ENCODE measurements at regions not wholly inside any gene's neighbourhood (a gene's known extent, or its start where the extent isn't known, plus 50 kb on each side); places are given as distances from the start of the nearest gene placed in this dataset.
A peak's percentile ranks its signal among the peaks of the same experiment; 100 is the strongest.

DNA sequence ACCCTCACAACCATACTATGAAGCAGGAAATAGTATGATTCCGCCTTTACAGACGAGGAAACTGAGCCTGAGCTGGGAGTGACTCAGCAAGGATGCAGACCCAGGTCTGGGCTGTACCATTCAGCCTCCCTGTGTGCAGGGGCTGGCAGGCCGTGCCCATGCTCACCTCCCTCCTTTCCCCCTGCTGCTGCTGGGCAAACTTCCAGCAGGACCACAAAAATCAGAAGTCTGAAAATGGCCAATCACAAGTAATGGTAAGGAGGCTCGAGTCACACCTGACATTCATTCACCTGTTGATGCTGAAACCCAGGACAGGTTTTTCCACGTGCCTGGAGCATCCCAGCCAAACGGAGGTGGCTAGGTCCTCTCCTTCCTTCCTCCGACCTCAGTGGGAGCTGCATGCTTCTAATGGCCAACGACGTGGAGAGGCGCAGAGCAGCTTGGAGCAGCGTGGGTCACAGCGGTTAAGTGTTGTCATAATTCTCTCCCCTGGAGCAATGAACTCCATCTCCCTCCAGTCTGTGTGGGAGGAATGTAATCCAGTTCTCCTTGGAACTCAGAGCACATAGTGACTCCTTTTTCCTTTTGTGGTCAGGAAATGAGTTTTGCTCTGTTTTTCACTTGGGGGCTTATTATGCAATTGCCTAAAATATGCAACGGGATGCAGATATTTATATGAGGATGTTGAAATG, 371.7 kb downstream of the BCOR start:
- DNase-seq, result no peak

DNA sequence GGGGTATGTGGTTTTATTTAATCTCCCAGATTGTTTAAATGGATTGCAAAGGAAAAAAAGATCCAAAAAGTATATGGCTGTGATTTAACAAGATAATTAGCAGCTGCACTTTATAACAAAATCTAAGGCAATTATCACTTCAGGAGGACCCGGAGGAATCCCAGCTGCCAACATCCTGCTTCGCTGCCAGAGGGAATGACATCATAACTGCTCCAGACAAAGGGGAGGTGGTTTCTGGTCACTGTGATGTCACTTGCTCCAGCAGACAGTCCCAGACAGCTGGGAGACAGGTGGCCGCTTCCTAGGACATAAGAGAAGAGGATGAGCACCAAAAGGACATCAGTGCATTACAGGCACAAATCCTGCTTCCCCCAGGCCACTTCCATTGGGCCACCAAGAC, 371.0 kb downstream of the BCOR start:
- no peak for DNase-seq

DNA sequence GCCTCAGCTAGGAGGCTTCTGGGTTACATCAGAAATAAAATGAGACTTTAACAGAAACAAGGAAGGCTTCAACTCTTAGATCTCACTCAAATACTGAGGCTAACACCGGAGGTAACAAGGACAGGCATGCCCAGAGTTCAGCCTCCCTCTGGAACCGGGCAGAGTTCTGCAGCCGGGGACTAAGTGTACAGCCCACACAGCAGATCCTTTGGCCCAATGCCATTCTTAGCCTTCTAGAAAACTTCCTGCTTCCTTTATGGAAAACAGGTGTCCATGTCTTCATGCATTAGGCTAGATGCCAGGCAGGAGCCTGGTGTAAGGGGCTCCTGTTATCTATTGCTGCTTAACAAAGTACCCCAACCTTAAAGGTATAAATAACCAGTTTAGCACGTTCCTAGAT, 369.7 kb downstream of the BCOR start:
- DNase-seq, result no peak

- DNase-seq, result no peak
These were observed 368.7 kb downstream of the BCOR start for GRCh38 chrX:39728852-39729598.

- no peak for DNase-seq
These were observed 367.6 kb downstream of the BCOR start for GRCh38 chrX:39729981-39730661.

- peak; percentile 82 for DNase-seq
These were observed 367.0 kb downstream of the BCOR start for GRCh38 chrX:39730662-39731329.

- no peak for DNase-seq
These were observed 366.5 kb downstream of the BCOR start for GRCh38 chrX:39731330-39731667.

- no peak for DNase-seq
These were observed 366.0 kb downstream of the BCOR start for GRCh38 chrX:39731735-39732134.

- no peak for DNase-seq
These were observed 364.0 kb downstream of the BCOR start for GRCh38 chrX:39733745-39734144.

GRCh38 chrX:39734174-39734776, 363.5 kb downstream of the BCOR start:
- no peak for DNase-seq

DNA sequence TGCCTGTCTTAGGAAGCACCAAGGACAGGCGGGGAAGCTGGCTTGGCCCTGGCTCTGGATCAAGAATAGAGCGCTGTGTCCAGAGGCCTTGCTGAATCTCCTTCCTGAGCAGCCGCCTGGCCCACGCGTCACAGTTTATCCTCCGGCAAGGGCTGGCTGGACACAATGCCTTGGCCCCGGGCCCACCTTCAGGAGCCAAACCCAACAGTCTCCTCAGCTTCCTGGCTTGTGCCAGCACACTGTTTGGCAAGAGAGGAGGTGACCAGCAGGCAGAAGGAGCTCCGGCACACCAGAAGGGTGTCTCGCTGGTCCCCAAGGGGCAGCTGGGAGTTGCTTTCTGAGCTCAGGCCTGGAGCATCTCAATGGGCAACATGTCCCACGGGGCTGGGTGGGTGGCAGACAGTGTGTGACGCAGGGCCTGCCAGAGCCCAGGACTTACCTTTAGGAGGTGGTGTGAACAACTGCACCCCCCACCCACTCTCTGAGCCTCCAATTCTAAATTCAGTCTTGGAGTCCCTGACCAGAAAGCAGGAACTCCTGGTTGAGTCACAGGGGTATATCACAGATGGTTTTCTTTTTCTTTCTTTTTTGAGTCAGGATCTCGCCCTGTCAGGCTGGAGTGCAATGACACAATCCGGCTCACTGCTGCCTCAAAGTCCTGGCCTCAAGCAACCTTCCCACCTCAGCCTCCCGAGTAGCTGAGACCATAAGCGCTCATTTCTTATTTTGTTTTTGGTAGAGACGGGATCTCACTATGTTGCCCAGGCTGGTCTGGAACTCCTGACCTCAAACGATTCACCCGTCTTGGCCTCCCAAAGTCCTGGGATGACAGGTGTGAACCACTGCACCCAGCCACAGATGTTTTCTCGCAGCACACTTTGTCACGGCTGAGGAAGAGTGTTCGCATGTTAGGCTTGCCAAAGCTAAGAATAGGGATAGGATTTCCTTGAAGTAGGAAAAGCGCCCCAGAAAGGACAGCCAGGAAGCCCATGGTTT, 361.2 kb downstream of the BCOR start:
- no peak for DNase-seq

DNA sequence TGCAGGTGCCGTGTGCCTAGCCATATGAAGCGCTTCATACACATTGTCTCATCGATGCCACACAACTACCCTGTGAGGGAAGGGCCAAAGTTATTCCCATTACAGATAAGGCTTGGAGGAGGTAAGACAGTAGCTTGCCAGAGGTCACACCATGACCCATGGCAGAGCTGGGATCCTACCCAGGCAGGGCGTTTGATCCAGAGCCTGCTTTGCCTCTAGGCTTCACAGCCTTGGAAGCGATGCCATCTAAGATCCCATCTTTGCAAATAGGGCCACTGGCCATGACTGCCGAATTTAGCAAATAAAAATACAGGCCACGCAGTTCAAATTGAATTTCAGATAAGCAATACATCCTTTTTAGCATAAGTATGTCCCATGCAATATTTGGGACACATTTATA, 358.2 kb downstream of the BCOR start:
- DNase-seq, result no peak

- no peak for DNase-seq
These were observed 357.7 kb downstream of the BCOR start for GRCh38 chrX:39740078-39740477.

DNA sequence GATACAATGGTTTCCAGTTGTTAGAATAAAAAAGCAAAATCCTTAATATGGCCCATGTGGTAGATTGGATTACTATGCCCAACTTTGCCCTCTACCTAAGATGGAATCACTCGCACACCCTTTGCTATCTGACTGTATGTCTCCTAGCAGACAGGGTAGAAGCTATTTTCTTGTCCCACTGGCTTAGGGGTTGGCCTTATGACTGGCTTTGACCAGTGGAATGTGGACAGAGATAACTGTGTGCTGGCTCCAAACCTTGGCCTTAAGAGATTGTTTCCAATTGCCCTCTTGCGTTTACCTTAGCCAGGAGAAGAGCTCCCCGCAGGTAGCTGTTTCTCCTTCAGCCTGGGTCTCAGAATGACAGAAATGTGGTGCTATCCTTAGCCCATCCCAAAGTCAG, 355.9 kb downstream of the BCOR start:
- DNase-seq, result no peak

DNA sequence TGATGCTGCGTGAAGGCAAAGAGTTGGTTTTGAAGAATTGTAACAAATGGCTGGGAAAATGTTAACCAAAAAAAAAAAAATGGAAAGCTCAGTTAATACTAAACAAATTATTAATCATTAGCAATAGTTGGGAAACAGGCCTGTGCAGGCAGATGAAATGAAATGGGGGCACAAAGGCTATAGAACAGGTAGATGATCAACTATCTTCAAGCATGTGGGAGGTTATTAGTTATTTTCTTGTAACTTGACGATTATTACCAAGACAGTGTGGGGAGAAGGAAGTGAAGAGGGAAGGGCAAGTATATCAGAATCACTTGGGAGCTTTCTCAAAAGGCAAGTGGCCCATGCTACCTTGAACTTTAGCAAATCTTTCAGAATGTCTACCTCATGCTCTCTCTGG, 351.9 kb downstream of the BCOR start:
- DNase-seq, result no peak

DNA sequence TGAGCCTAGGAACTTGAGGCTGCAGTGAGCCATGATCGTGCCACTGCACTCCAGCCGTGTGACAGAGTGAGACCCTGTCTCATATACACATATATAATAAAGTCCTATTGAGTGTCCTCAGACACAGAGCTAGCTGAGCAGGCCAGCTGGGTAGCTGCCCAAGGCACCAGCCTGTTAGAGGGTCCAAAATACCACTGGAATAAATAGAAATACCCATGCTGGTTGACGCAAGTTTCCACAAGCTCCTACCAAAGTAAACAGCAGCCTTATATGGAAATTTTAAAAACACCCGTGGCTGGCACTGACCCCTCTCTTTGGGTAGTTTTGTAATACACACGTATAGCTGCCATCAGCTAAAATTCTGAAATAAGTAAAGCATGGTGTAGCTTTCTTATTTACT, 348.6 kb downstream of the BCOR start:
- no peak for DNase-seq

- no peak for DNase-seq
These were observed 348.0 kb downstream of the BCOR start for GRCh38 chrX:39749728-39750127.

GRCh38 chrX:39750256-39750790, 347.4 kb downstream of the BCOR start:
- no peak for DNase-seq

GRCh38 chrX:39750848-39751247, 346.9 kb downstream of the BCOR start:
- DNase-seq, result no peak

- DNase-seq, result no peak
These were observed 344.9 kb downstream of the BCOR start for GRCh38 chrX:39752815-39753214.

GRCh38 chrX:39753293-39753996, 344.3 kb downstream of the BCOR start:
- DNase-seq, result no peak

All from activated effector memory CD4-positive, alpha-beta T cell treated with anti-CD3 and anti-CD28 coated beads, Interleukin-2, amount 50 U/mL, for 16 hours (primary cell).